Right lobe of liver (tissue), 6 donors: ENCODE measurements at regions not wholly inside any gene's neighbourhood (a gene's known extent, or its start where the extent isn't known, plus 50 kb on each side); places are given as distances from the start of the nearest gene placed in this dataset.

Source experiments
- ATAC-seq, 4 donors: fragments of 200-7000 bp; cut with Tn5 transposase; one replicate each; pipeline ENCODE4 v1.9.1; 2020; ENCODE audit warnings: mild to moderate bottlenecking in 4 of 4, moderate library complexity in 4 of 4
- DNase-seq, 3 donors: peaks; one replicate each; pipeline ENCODE4 v3.0.0-alpha.2; 2020
- H3K27ac ChIP-seq, 3 donors: fragments of 200-600 bp; one replicate each; pipeline ENCODE4 v1.8.0; 2022
- H3K27me3 ChIP-seq, 2 donors: fragments of 200-600 bp; one replicate each; pipeline ENCODE4 v1.8.0; 2022
- H3K36me3 ChIP-seq, 4 donors: fragments of 200-600 bp; sonication (generic) in 1 of 4; one replicate each; pipeline versions ENCODE4 v1.5.1 to v1.8.0; 2017 to 2022; ENCODE audit warnings: control low read depth in 1 of 4
- H3K4me1 ChIP-seq, 4 donors: fragments of 200-600 bp; sonication (generic) in 1 of 4; one replicate each; pipeline versions ENCODE4 v1.5.1 to v1.8.0; 2017 to 2022; ENCODE audit warnings: control low read depth in 1 of 4
- H3K4me3 ChIP-seq, 3 donors: fragments of 200-600 bp; one replicate each; pipeline ENCODE4 v1.8.0; 2022
- H3K9me3 ChIP-seq, 4 donors: fragments of 200-600 bp; sonication (generic) in 1 of 4; one replicate each; pipeline versions ENCODE4 v1.5.1 to v1.8.0; 2017 to 2022; ENCODE audit warnings: control low read depth in 1 of 4
- CTCF ChIP-seq, 4 donors: fragments of 200-600 bp in 3 of 4; fragments of 450-650 bp in 1 of 4; IDR thresholded peaks; one replicate each; pipeline versions ENCODE4 v1.5.1 to v1.8.0; 2016 to 2022; ENCODE audit warnings: antibody characterized with exemption in 4 of 4, mild to moderate bottlenecking in 2 of 4
- POLR2A ChIP-seq: fragments of 450-650 bp; IDR thresholded peaks from one replicate; pipeline ENCODE4 v1.6.1; 2017; ENCODE audit warnings: antibody characterized with exemption, mild to moderate bottlenecking
- WGBS: methylation state at CpG from one replicate; pipeline ENCODE4 v1.1.6; 2018; ENCODE audit warnings: low coverage, low lambda C conversion rate; ENCODE audit not compliant: insufficient coverage; ENCODE audit errors: missing lambda C conversion rate; 5-methylcytosine and 5-hydroxymethylcytosine counted together
- intact Hi-C, 2 donors: fragments of 100-400 bp; cut with DNase I; formaldehyde crosslinking; loops; one replicate each; pipeline versions ENCODE4 v1.11.2 to v1.14.1; 2022
- donor health status: DM: no; HTN: yes; CAD: no.
- donor health status: DM: no; HTN: no; CAD: no.
- donor health status: DM: no; HTN: no; CAD: no.
- donor health status: DM: no; HTN: yes; CAD: no.
- donor health status: DM: no; HTN: yes; CAD: no.

GRCh38 chr2:225169396-225169795, 127.1 kb upstream of the DOCK10 start:
- H3K27ac ChIP-seq = no peak overlapping the region
- H3K36me3 ChIP-seq = no peaks in the 10 kb centered on the region
- H3K9me3 ChIP-seq = no peaks in the 10 kb centered on the region
- no peak overlapping the region for H3K4me3 ChIP-seq
- intact Hi-C loops = no loop called here
- no peak for ATAC-seq
- no peak for DNase-seq
- no peaks in the 10 kb centered on the region for H3K4me1 ChIP-seq
- no peaks in the 10 kb centered on the region for H3K27me3 ChIP-seq
- WGBS = 48% methylated on average over 4 of the region's 4 CpGs
- TF ChIP-seq POLR2A (no peak), CTCF (IDR thresholded peaks at IDR 0.05) (no peak)

- no peaks in the 10 kb centered on the region for H3K27me3 ChIP-seq
- H3K36me3 ChIP-seq = no peaks in the 10 kb centered on the region
- no peak overlapping the region for H3K27ac ChIP-seq
- H3K9me3 ChIP-seq = no peaks in the 10 kb centered on the region
- DNase-seq (no peak), ATAC-seq (no peak)
- WGBS = 26% methylated on average over 2 of the region's 2 CpGs
- no peak for TF ChIP-seq POLR2A
- TF ChIP-seq CTCF (IDR thresholded peaks at IDR 0.05) = no peak
- intact Hi-C loops = no loop called here
- H3K4me3 ChIP-seq = no peak overlapping the region
- H3K4me1 ChIP-seq = no peaks in the 10 kb centered on the region
Measured at GRCh38 chr2:225165052-225165451, 122.8 kb upstream of the DOCK10 start.

GRCh38 chr2:225164401-225165050, 122.3 kb upstream of the DOCK10 start:
- Histone ChIP-seq H3K4me3 (no peak overlapping the region), H3K9me3 (no peaks in the 10 kb centered on the region), H3K27me3 (no peaks in the 10 kb centered on the region), H3K27ac (no peak overlapping the region), H3K36me3 (no peaks in the 10 kb centered on the region), H3K4me1 (no peaks in the 10 kb centered on the region)
- WGBS = 26% methylated on average over 10 of the region's 11 CpGs
- intact Hi-C loops = no loop called here
- no peak for TF ChIP-seq POLR2A
- TF ChIP-seq CTCF (IDR thresholded peaks at IDR 0.05) = no peak
- peak; percentile 26 to 63 (median 58) for ATAC-seq
- no peak for DNase-seq

- Histone ChIP-seq H3K4me3 (no peak overlapping the region), H3K36me3 (no peaks in the 10 kb centered on the region), H3K9me3 (no peaks in the 10 kb centered on the region), H3K27ac (no peak overlapping the region), H3K4me1 (no peaks in the 10 kb centered on the region), H3K27me3 (no peaks in the 10 kb centered on the region)
- no peak for TF ChIP-seq CTCF (IDR thresholded peaks at IDR 0.05)
- TF ChIP-seq POLR2A = no peak
- no peak for ATAC-seq
- intact Hi-C loops = no loop called here
- no peak for DNase-seq
Measured at GRCh38 chr2:225158360-225158759, 116.1 kb upstream of the DOCK10 start.
